Keratinocyte (primary cell): ENCODE measurements at regions not wholly inside any gene's neighbourhood (a gene's known extent, or its start where the extent isn't known, plus 50 kb on each side); places are given as distances from the start of the nearest gene placed in this dataset.

Experiments
- CTCF ChIP-seq, 3 experiments: IDR thresholded peaks in 1 of 3; conservative IDR thresholded peaks in 1 of 3; optimal IDR thresholded peaks in 1 of 3; 2 replicates in 2 of 3; 3 replicates in 1 of 3; pipeline versions ENCODE3 to v1.5.1; 2011; ENCODE audit warnings: low read length in 3 of 3, mild to moderate bottlenecking in 3 of 3, moderate library complexity in 2 of 3, control low read depth in 1 of 3, inconsistent platforms in 1 of 3; ENCODE audit not compliant: insufficient read depth in 2 of 3; ENCODE audit errors: extremely low read depth in 1 of 3
- EZH2 ChIP-seq: IDR thresholded peaks from one replicate; pipeline ENCODE4 v1.6.1; 2012; ENCODE audit warnings: inconsistent platforms, mild to moderate bottlenecking, low read length, moderate library complexity

GRCh38 chr16:60459463-60459862 lies 1576.8 kb downstream of the CDH8 start:
- TF ChIP-seq CTCF (optimal IDR thresholded peaks at IDR 0.05 in 1 of 3, IDR thresholded peaks at IDR 0.05 in 1 of 3, conservative IDR thresholded peaks at IDR 0.05 in 1 of 3; ENCODE audit: extremely low read depth in 1 of 3, insufficient read depth in 2 of 3, low read length in 3 of 3) = no peak
- TF ChIP-seq EZH2 = no peak
